ENCODE measurements at regions not wholly inside any gene's neighbourhood (a gene's known extent, or its start where the extent isn't known, plus 50 kb on each side); places are given as distances from the start of the nearest gene placed in this dataset.

DNA sequence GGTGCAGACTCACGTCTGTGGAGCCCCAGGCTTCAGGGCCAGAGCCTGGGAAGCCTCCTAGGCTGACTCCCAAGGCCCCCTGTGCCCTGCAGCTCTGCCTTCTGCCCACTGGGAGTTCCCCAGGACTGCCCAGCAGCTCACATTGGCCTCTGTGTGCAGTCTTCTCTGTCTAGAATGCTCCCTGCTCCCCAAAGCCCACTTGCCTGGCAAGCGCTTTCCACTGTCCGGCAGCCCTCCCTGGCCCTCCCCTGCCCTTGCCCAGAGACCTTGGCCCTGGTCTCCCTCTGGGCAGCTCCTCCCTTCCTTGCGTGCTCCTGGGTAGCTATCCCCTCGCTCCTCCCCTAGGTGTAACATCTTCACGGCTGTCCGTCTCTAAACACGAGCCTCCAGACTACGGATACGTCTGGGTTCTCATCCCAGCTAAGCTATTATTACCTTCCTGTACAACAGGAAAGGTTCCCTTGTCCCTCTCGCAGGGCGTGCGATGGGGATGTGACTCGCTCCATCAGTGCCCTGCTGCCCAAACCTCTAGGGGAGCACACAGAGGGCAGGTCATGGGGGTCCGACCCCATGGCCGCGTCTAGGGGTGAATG is 325.5 kb upstream of the RTL1 start:
- TF ChIP-seq, protein P1, sequence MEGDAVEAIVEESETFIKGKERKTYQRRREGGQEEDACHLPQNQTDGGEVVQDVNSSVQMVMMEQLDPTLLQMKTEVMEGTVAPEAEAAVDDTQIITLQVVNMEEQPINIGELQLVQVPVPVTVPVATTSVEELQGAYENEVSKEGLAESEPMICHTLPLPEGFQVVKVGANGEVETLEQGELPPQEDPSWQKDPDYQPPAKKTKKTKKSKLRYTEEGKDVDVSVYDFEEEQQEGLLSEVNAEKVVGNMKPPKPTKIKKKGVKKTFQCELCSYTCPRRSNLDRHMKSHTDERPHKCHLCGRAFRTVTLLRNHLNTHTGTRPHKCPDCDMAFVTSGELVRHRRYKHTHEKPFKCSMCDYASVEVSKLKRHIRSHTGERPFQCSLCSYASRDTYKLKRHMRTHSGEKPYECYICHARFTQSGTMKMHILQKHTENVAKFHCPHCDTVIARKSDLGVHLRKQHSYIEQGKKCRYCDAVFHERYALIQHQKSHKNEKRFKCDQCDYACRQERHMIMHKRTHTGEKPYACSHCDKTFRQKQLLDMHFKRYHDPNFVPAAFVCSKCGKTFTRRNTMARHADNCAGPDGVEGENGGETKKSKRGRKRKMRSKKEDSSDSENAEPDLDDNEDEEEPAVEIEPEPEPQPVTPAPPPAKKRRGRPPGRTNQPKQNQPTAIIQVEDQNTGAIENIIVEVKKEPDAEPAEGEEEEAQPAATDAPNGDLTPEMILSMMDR (IDR thresholded peaks at IDR 0.05; ENCODE audit: insufficient read depth, low read length, missing control alignments), result no peak
- POLR2A ChIA-PET, result no interaction called here
- no peak overlapping the region for H3K4me3 ChIP-seq (ENCODE audit: low read depth, low read length)
- CTCF ChIA-PET, result interaction anchor here (1.3 to 1.4 kb wide), 2 partner anchors 9 to 11 kb away, joined by 3 to 5 read pairs; no protein-coding TSS in a partner anchor
- no peak for DNase-seq (ENCODE audit: low read depth, low spot score)

DNA sequence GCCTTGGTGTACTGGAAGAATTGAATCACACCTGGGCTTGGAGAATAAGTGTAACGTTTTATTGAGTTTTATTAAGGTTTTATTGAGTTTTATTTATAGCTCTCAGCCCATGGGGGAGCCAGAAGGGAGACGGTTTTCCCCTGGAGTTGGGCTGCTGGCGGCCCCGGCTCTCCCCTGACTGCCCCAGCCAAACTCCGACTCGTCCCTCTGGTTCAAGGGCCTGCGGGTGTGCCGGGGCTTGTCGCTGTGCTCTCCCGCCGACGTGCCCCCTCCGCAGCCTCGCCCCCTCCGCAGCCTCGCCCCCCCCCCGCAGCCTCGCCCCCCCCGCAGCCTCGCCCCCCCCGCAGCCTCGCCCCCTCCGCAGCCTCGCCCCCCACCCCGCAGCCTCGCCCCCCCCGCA is 326.1 kb upstream of the RTL1 start:
- no peak for DNase-seq (ENCODE audit: low read depth, low spot score)
- no peak overlapping the region for H3K4me3 ChIP-seq (ENCODE audit: low read depth, low read length)
- POLR2A ChIA-PET, result no interaction called here
- CTCF ChIA-PET, result interaction anchor here (1.3 to 1.4 kb wide), 2 partner anchors 9 to 10 kb away, joined by 3 to 5 read pairs; no protein-coding TSS in a partner anchor
- TF ChIP-seq, protein P1 (IDR thresholded peaks at IDR 0.05; ENCODE audit: insufficient read depth, low read length, missing control alignments), result no peak

DNA sequence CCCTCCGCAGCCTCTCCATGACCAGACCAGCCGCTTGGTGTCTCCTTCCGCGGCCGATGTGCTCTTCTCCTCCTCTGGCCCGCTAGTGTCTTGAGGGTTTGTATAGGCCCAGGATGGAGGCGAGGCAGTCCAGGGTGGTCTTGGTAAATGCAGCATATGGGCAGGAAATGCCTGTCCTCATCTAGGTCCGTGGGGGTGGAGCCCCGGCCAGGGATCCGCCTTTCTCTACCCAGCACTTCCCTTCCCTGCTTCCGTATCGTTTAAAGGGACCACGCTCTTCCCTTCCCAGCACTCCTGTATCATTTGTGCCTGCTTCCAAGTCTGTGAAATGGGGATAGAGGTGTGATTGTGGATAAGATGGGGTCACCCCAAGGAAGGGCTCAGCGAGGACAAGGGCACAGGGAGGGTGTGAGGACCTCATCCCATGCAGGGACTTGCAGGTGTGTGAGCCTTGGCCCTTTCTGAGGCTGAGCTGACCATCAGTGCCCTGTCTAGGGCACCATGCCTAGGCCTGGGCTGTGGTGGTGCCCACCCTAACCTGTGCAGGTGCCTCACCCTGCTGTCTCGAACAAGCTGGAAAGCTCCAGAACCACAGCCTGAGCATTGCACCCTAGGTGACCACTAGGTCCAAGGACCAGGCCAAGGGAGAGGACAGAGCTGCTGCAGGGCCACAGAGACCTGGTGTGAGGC is 326.8 kb upstream of the RTL1 start:
- DNase-seq (ENCODE audit: low read depth, low spot score), result no peak
- ChIA-PET CTCF (interaction anchor here (1.4 kb wide), 1 partner anchor 10 kb away, joined by 3 read pairs; no protein-coding TSS in a partner anchor), POLR2A (no interaction called here)
- no peak overlapping the region for H3K4me3 ChIP-seq (ENCODE audit: low read depth, low read length)
- TF ChIP-seq, protein P1 (IDR thresholded peaks at IDR 0.05; ENCODE audit: insufficient read depth, low read length, missing control alignments), result no peak

DNA sequence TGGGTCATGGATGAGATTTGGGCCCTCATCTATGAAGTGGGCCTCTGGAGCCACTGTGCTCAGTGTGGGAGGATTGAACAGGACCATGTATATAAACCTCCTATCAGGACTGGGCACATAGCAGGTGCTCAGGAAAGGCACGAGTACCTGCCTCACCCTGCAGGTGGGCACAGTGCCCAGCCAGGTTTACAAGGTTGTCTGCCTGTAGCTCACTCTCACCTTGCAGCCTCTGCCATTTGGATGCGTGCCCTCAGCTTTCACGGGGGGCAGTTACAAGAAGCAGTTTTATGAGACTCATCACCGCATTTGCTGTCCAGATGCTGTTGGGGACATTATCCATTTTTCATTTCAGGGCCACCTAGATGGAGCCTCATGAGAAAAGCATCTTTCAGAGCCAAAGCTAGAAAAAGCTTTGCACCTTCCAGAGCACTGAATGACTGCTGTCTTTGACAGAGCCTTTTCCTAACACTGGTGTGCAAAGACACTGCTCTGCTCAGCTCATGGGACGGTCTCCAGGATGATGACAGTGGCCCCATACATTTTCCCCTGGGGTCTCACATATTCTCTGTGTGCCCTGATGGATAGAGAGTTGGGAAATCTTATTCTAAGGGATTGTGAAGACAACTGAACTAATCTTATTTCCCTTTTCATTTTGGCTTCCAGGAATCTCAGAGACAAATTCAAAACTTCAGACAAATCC is 327.5 kb upstream of the RTL1 start:
- TF ChIP-seq, protein P1 (IDR thresholded peaks at IDR 0.05; ENCODE audit: insufficient read depth, low read length, missing control alignments), result no peak
- ChIA-PET POLR2A (no interaction called here), CTCF (interaction anchor here (1.0 kb wide), 1 partner anchor 434 kb away, joined by 3 read pairs; no protein-coding TSS in a partner anchor)
- no peak for DNase-seq (ENCODE audit: low read depth, low spot score)
- H3K4me3 ChIP-seq (ENCODE audit: low read depth, low read length), result no peak overlapping the region

DNA sequence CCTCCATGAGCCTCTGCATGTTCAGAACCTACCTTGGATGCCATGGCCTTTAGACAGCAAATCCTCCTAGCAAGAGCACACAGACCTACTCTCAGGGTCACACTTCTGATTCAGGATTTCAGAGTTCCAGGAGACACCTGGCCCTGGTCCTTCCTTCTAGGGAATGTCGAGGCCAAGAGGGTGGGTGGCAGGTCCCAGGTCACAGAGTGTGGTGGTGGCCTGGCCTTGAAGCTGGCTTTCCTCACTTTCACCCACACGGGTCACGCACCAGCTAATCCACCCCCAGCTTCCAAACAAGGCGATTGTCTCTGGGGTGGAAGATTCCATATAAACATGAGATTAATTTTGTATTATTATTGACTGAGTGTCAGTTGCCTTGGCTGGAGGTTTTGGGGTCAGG is 328.3 kb upstream of the RTL1 start:
- TF ChIP-seq, protein P1 (IDR thresholded peaks at IDR 0.05; ENCODE audit: insufficient read depth, low read length, missing control alignments), result no peak
- no peak overlapping the region for H3K4me3 ChIP-seq (ENCODE audit: low read depth, low read length)
- ChIA-PET CTCF (interaction anchor here (1.0 kb wide), 1 partner anchor 433 kb away, joined by 3 read pairs; no protein-coding TSS in a partner anchor), POLR2A (no interaction called here)
- DNase-seq (ENCODE audit: low read depth, low spot score), result no peak

Data from AG04449 (cell line).